ENCODE measurements at regions not wholly inside any gene's neighbourhood (a gene's known extent, or its start where the extent isn't known, plus 50 kb on each side); places are given as distances from the start of the nearest gene placed in this dataset.

DNA sequence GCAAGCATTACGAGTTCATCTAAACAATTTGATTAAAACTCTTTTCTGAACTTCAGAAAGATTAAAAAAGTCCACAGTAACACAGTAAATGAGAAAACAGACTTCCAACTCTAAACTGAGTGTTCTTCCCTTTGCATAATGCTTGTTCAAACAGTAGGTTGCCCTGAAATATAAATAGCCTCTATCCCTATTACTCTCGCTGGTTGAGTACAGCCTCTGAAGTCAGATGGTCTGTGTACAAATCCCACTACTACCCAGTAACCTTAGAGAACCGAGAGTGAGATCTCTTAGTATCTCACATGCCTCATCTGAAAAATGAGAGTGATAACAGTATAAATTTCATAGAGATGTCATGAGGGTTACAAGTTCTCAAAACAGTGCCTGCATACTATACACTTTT lies 591.6 kb downstream of the CAAP1 start:
- TF ChIP-seq, protein P1, sequence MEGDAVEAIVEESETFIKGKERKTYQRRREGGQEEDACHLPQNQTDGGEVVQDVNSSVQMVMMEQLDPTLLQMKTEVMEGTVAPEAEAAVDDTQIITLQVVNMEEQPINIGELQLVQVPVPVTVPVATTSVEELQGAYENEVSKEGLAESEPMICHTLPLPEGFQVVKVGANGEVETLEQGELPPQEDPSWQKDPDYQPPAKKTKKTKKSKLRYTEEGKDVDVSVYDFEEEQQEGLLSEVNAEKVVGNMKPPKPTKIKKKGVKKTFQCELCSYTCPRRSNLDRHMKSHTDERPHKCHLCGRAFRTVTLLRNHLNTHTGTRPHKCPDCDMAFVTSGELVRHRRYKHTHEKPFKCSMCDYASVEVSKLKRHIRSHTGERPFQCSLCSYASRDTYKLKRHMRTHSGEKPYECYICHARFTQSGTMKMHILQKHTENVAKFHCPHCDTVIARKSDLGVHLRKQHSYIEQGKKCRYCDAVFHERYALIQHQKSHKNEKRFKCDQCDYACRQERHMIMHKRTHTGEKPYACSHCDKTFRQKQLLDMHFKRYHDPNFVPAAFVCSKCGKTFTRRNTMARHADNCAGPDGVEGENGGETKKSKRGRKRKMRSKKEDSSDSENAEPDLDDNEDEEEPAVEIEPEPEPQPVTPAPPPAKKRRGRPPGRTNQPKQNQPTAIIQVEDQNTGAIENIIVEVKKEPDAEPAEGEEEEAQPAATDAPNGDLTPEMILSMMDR (IDR thresholded peaks at IDR 0.05; ENCODE audit: borderline replicate concordance, insufficient read depth, low read depth, low read length): no peak
- H3K4me3 ChIP-seq (ENCODE audit: low read depth, low read length): no peak overlapping the region

DNA sequence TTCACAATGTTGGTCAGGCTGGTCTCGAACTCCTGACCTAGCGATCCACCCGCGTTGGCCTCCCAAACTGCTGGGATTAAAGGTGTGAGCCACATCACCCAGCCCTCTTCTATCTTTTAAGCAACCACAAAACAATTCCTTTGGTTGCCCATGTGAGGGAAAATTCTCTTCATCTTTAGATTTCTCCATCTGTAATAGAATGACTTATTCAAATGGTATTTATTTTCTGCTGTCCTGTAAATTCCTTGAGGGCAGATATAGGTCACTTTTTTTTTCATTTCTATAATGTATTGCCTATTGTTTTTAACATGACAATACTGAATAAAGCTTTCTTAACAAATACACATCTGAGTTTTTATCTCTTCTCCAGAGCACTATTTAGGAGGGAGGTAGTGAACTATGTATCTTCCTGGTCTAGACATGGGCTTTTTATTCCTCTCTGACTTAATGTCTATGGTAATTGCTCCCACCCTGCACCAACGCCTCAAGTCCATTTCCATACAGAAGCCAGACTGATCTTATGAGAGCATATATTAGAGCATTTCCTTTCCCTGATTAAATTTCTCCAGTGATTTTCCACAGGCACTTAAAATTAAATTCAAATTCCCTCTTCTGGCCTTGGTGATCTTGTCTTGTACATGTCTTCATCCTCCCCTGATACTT lies 595.6 kb downstream of the CAAP1 start:
- H3K4me3 ChIP-seq (ENCODE audit: low read depth, low read length): no peak overlapping the region
- TF ChIP-seq, protein P1 (IDR thresholded peaks at IDR 0.05; ENCODE audit: borderline replicate concordance, insufficient read depth, low read depth, low read length): no peak

DNA sequence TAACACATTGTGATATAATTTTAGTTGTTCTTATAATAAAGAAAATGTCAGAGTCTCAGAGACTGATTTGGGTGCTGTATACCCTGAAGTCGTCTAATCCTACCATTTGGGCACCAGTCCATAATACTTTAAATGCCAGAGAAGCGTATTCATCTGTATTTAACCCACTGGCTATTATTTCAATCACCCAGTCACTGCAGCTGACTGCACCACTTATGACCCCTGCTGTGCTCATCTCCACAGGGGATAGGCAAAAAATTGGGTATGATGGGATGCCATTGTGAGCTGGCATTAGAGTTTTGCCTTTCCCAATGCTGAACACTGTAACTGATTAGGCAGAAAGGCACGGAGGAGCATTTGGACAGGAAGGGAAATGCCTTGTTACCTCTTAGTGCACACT lies 599.7 kb downstream of the CAAP1 start:
- no peak overlapping the region for H3K4me3 ChIP-seq (ENCODE audit: low read depth, low read length)
- TF ChIP-seq, protein P1 (IDR thresholded peaks at IDR 0.05; ENCODE audit: borderline replicate concordance, insufficient read depth, low read depth, low read length): no peak

DNA sequence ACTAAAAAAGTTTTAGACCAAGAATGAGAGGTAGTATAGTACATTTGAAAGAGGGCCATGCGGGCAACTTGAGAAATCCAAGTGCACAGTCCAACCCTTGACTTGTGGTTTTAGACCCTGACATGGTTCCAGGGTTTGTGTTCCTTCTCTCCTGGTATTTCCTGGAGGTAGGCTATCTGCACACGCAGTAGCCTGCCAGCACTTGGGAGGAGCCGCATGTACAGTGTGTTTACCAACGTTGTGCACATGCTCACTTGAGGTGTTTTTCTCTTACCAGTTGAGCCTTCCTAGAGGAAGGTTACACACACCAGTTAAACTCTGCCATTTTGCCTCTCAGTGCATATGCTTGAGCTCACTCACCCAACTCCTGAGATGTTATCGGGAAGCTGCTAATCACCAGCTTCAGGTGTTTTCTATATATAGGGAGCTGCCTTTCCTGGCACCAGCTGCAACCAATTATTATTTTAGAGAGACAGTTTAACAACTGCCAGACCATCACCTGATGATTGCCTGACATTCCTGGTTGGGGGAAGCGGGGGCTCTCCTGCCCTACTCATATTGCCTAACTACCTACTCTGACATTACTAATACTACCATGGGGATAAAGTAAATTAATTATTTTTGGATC lies 593.4 kb upstream of the TUSC1 start:
- H3K4me3 ChIP-seq (ENCODE audit: low read depth, low read length): no peak overlapping the region
- TF ChIP-seq, protein P1 (IDR thresholded peaks at IDR 0.05; ENCODE audit: borderline replicate concordance, insufficient read depth, low read depth, low read length): no peak

DNA sequence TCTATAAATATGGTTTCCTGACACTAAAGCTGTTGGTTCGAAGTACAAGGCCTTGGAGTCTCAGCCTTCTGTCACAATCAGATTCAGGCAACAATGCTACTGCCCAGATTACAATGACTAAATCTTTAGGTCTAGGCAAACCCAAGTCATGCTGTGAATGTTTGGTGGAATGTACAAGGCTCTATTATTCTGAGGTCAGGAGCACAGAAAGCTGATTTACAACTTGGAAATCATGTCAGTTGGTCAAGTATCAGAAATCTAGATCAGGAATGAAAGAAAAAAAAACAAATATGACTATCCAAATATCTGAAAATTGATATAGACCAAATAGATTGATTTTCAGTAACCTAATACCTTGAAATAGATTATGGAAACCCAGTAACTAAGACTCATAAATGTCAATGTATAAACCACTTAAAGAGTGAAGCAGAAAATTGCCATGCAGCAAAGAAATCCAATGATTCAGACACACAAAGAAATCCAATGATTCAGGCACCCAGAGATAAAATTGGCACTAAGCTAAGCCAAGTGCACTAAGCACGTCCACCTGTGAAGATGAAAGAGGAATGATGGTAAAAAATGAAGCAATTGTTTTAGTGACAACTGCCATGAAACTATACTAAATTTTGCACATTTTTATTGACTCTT lies 588.0 kb upstream of the TUSC1 start:
- TF ChIP-seq, protein P1 (IDR thresholded peaks at IDR 0.05; ENCODE audit: borderline replicate concordance, insufficient read depth, low read depth, low read length): no peak
- no peak overlapping the region for H3K4me3 ChIP-seq (ENCODE audit: low read depth, low read length)

DNA sequence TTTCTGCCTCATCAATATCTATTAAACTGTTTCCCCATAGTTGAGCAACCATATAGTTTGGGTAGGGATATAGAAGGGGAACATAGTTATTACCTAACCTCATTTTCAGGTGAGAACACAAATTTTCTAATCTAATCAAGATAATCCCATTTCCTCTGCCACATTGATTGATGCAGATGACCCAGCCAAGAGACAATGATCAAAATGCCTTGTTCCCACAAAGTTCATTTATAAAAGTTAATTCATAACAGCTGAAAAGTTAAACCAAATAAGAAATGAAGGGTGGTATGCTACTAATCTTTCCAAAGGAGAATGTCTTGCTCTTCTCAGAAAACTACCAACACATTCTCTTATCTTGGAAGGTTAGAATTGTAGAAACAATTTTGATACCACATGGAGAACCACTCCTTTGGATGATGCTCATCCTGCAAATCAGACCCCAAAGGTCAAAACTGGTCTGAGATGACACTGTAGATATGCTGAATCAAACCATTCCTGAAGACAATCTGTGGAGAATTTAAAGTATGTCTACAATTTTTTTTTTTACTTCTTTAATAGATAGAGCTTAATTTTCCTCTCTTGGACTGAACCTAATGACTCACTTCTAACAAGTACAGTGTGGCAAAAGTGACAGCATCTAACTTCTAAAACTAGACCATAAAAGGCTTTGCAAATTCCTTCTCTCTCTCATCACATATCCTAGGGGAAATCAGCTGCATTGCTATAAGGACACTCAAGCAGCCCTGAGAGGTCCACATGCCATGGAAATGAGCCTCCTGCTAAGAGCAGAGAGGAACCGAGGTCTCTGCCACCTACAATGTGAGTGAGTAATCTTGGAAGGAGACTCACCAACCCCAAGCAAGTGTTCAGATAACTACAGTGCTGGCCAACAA lies 586.7 kb upstream of the TUSC1 start:
- TF ChIP-seq, protein P1 (IDR thresholded peaks at IDR 0.05; ENCODE audit: borderline replicate concordance, insufficient read depth, low read depth, low read length): no peak
- H3K4me3 ChIP-seq (ENCODE audit: low read depth, low read length): no peak overlapping the region

Data from GM12875 (cell line).